MV-4-11 (cell line): ENCODE measurements at regions not wholly inside any gene's neighbourhood (a gene's known extent, or its start where the extent isn't known, plus 50 kb on each side); places are given as distances from the start of the nearest gene placed in this dataset.

Experiments
- DNase-seq: peaks from one replicate; lab custom pipeline; 2025; lab: John Stamatoyannopoulos, UW

- no peak for DNase-seq
These were observed 153.8 kb upstream of the HNRNPA3 start for GRCh38 chr2:177058747-177059146.

- DNase-seq, result no peak
These were observed 153.3 kb upstream of the HNRNPA3 start for GRCh38 chr2:177059293-177059692.

GRCh38 chr2:177063331-177063730 is 149.3 kb upstream of the HNRNPA3 start:
- no peak for DNase-seq

- DNase-seq, result no peak
These were observed 148.2 kb upstream of the HNRNPA3 start for GRCh38 chr2:177064422-177064821.

GRCh38 chr2:177068967-177069366 is 143.6 kb upstream of the HNRNPA3 start:
- DNase-seq, result no peak

GRCh38 chr2:177072090-177072489 is 140.5 kb upstream of the HNRNPA3 start:
- DNase-seq, result no peak

GRCh38 chr2:177073611-177074010 is 139.0 kb upstream of the HNRNPA3 start:
- DNase-seq, result no peak

GRCh38 chr2:177074099-177074710 is 138.4 kb upstream of the HNRNPA3 start:
- DNase-seq, result no peak

- DNase-seq, result peak; percentile 19
These were observed 137.3 kb upstream of the HNRNPA3 start for GRCh38 chr2:177075254-177075653.

GRCh38 chr2:177076636-177077179 is 135.9 kb upstream of the HNRNPA3 start:
- no peak for DNase-seq

- DNase-seq, result no peak
These were observed 134.8 kb upstream of the HNRNPA3 start for GRCh38 chr2:177077778-177078177.

- DNase-seq, result no peak
These were observed 134.2 kb upstream of the HNRNPA3 start for GRCh38 chr2:177078416-177078815.

- DNase-seq, result no peak
These were observed 133.7 kb upstream of the HNRNPA3 start for GRCh38 chr2:177078855-177079254.

- DNase-seq, result no peak
These were observed 131.8 kb upstream of the HNRNPA3 start for GRCh38 chr2:177080746-177081284.

- peak; percentile 26 for DNase-seq
These were observed 128.0 kb upstream of the HNRNPA3 start for GRCh38 chr2:177084607-177085006.

GRCh38 chr2:177088529-177088928 is 124.1 kb upstream of the HNRNPA3 start:
- no peak for DNase-seq

GRCh38 chr2:177090967-177091366 is 121.6 kb upstream of the HNRNPA3 start:
- DNase-seq, result no peak

- DNase-seq, result no peak
These were observed 119.2 kb upstream of the HNRNPA3 start for GRCh38 chr2:177093371-177093770.

- DNase-seq, result no peak
These were observed 114.5 kb upstream of the HNRNPA3 start for GRCh38 chr2:177098001-177098613.

- DNase-seq, result no peak
These were observed 110.7 kb upstream of the HNRNPA3 start for GRCh38 chr2:177101930-177102329.

- DNase-seq, result no peak
These were observed 106.4 kb upstream of the HNRNPA3 start for GRCh38 chr2:177106212-177106611.

GRCh38 chr2:177108890-177109289 is 103.7 kb upstream of the HNRNPA3 start:
- no peak for DNase-seq

GRCh38 chr2:177114712-177115111 is 97.9 kb upstream of the HNRNPA3 start:
- DNase-seq, result no peak
